ENCODE measurements at regions not wholly inside any gene's neighbourhood (a gene's known extent, or its start where the extent isn't known, plus 50 kb on each side); places are given as distances from the start of the nearest gene placed in this dataset.
"Not testable (repeated sequence)": the region's sequence is repeated elsewhere in the genome, so short reads cannot be mapped to it uniquely, and the experiment has no call there.

- no peaks in the 10 kb centered on the region for H3K9me3 Mint-ChIP-seq
- no peak for DNase-seq
Measured at GRCh38 chr4:120207021-120207420, 140.4 kb upstream of the MAD2L1 start.

GRCh38 chr4:120202222-120202621 is 135.6 kb upstream of the MAD2L1 start:
- H3K36me3 Mint-ChIP-seq (ENCODE audit: low read depth): no peaks in the 10 kb centered on the region
- intact Hi-C loops (cut with micrococcal nuclease): no loop called here
- H3K9me3 Mint-ChIP-seq: no peaks in the 10 kb centered on the region
- no peak overlapping the region for H3K27ac Mint-ChIP-seq
- no peak overlapping the region for H3K4me3 Mint-ChIP-seq
- no peak for TF ChIP-seq CTCF (IDR thresholded peaks at IDR 0.05)
- DNase-seq (no peak), ATAC-seq (ENCODE audit: low read depth) (no peak)
- ChIA-PET POLR2A (no interaction called here), CTCF (no interaction called here)
- no peaks in the 10 kb centered on the region for H3K4me1 Mint-ChIP-seq
- H3K27me3 Mint-ChIP-seq: no peaks in the 10 kb centered on the region

More at GRCh38 chr4:120207021-120207420, 140.4 kb upstream of the MAD2L1 start:
- H3K4me1 Mint-ChIP-seq: no peaks in the 10 kb centered on the region
- H3K27me3 Mint-ChIP-seq: no peaks in the 10 kb centered on the region
- intact Hi-C loops (cut with micrococcal nuclease): no loop called here
- TF ChIP-seq CTCF (IDR thresholded peaks at IDR 0.05): no peak
- H3K36me3 Mint-ChIP-seq (ENCODE audit: low read depth): no peaks in the 10 kb centered on the region
- no peak overlapping the region for H3K4me3 Mint-ChIP-seq
- ChIA-PET CTCF (no interaction called here), POLR2A (no interaction called here)
- H3K27ac Mint-ChIP-seq: no peak overlapping the region
- no peak for ATAC-seq (ENCODE audit: low read depth)

GRCh38 chr4:120200573-120201110 is 134.0 kb upstream of the MAD2L1 start:
- H3K27me3 Mint-ChIP-seq; ATAC-seq (ENCODE audit: low read depth); CTCF ChIA-PET; H3K4me1 Mint-ChIP-seq; H3K36me3 Mint-ChIP-seq (ENCODE audit: low read depth); H3K4me3 Mint-ChIP-seq; H3K9me3 Mint-ChIP-seq; POLR2A ChIA-PET; intact Hi-C loops (cut with micrococcal nuclease); H3K27ac Mint-ChIP-seq; DNase-seq: not testable (repeated sequence)

- H3K4me3 Mint-ChIP-seq: no peak overlapping the region
- CTCF ChIA-PET: no interaction called here
- ATAC-seq (ENCODE audit: low read depth) (no peak), DNase-seq (no peak)
- intact Hi-C loops (cut with micrococcal nuclease): no loop called here
- no peaks in the 10 kb centered on the region for H3K4me1 Mint-ChIP-seq
- no peaks in the 10 kb centered on the region for H3K27me3 Mint-ChIP-seq
- TF ChIP-seq CTCF (IDR thresholded peaks at IDR 0.05): no peak
- POLR2A ChIA-PET: no interaction called here
- no peaks in the 10 kb centered on the region for H3K9me3 Mint-ChIP-seq
- no peaks in the 10 kb centered on the region for H3K36me3 Mint-ChIP-seq (ENCODE audit: low read depth)
- no peak overlapping the region for H3K27ac Mint-ChIP-seq
Measured at GRCh38 chr4:120198411-120198810, 131.8 kb upstream of the MAD2L1 start.

GRCh38 chr4:120177603-120178002 is 111.0 kb upstream of the MAD2L1 start:
- no peak for TF ChIP-seq CTCF (IDR thresholded peaks at IDR 0.05)
- peaks cover 10% of the 10 kb centered on the region for H3K27me3 Mint-ChIP-seq

GRCh38 chr4:120175272-120175671 is 108.6 kb upstream of the MAD2L1 start:
- Mint-ChIP-seq H3K4me1 (no peaks in the 10 kb centered on the region), H3K9me3 (peaks cover 2% of the 10 kb centered on the region), H3K36me3 (ENCODE audit: low read depth) (no peaks in the 10 kb centered on the region), H3K27ac (no peak overlapping the region), H3K4me3 (no peak overlapping the region), H3K27me3 (peaks cover 10% of the 10 kb centered on the region)
- no peak for ATAC-seq (ENCODE audit: low read depth)
- CTCF ChIA-PET: no interaction called here
- POLR2A ChIA-PET: no interaction called here
- intact Hi-C loops (cut with micrococcal nuclease): no loop called here
- no peak for DNase-seq
- TF ChIP-seq CTCF (IDR thresholded peaks at IDR 0.05): no peak

More at GRCh38 chr4:120177603-120178002, 111.0 kb upstream of the MAD2L1 start:
- H3K9me3 Mint-ChIP-seq: peaks cover 9% of the 10 kb centered on the region
- no peaks in the 10 kb centered on the region for H3K36me3 Mint-ChIP-seq (ENCODE audit: low read depth)
- ATAC-seq (ENCODE audit: low read depth): no peak
- ChIA-PET POLR2A (no interaction called here), CTCF (no interaction called here)
- no peak overlapping the region for H3K4me3 Mint-ChIP-seq
- H3K4me1 Mint-ChIP-seq: no peaks in the 10 kb centered on the region
- H3K27ac Mint-ChIP-seq: no peak overlapping the region
- DNase-seq: no peak
- intact Hi-C loops (cut with micrococcal nuclease): no loop called here

Measured in activated B cell treated with CpG ODN at 0.5 μM for 24 hours (primary cell).